Astrocyte of the cerebellum (primary cell): ENCODE measurements at regions not wholly inside any gene's neighbourhood (a gene's known extent, or its start where the extent isn't known, plus 50 kb on each side); places are given as distances from the start of the nearest gene placed in this dataset.

Experiments
- DNase-seq: peaks from one replicate; pipeline ENCODE4 v3.0.0-alpha.2; 2011; ENCODE audit warnings: low read depth
- H3K4me3 ChIP-seq: 2 replicates; pipeline ENCODE4 v1.5.1; 2011; ENCODE audit warnings: mild to moderate bottlenecking, low read depth, low read length, moderate library complexity
- in situ Hi-C: cut with HindIII; loops from 2 replicates; pipeline ENCODE4 v1.10.0; 2017; ENCODE audit warnings: low sequenced_read_pairs
- TF ChIP-seq, protein P1 (sequence below): IDR thresholded peaks from 2 replicates; pipeline ENCODE4 v1.5.1; 2012; ENCODE audit warnings: low read length, low read depth, moderate library complexity, mild to moderate bottlenecking; ENCODE audit errors: missing control alignments

- no peak for DNase-seq
- in situ Hi-C loops = no loop called here
- TF ChIP-seq, protein P1, sequence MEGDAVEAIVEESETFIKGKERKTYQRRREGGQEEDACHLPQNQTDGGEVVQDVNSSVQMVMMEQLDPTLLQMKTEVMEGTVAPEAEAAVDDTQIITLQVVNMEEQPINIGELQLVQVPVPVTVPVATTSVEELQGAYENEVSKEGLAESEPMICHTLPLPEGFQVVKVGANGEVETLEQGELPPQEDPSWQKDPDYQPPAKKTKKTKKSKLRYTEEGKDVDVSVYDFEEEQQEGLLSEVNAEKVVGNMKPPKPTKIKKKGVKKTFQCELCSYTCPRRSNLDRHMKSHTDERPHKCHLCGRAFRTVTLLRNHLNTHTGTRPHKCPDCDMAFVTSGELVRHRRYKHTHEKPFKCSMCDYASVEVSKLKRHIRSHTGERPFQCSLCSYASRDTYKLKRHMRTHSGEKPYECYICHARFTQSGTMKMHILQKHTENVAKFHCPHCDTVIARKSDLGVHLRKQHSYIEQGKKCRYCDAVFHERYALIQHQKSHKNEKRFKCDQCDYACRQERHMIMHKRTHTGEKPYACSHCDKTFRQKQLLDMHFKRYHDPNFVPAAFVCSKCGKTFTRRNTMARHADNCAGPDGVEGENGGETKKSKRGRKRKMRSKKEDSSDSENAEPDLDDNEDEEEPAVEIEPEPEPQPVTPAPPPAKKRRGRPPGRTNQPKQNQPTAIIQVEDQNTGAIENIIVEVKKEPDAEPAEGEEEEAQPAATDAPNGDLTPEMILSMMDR = no peak
- no peak overlapping the region for H3K4me3 ChIP-seq
Observed at GRCh38 chr15:62988701-62989100, 53.8 kb upstream of the TPM1 start.

DNA sequence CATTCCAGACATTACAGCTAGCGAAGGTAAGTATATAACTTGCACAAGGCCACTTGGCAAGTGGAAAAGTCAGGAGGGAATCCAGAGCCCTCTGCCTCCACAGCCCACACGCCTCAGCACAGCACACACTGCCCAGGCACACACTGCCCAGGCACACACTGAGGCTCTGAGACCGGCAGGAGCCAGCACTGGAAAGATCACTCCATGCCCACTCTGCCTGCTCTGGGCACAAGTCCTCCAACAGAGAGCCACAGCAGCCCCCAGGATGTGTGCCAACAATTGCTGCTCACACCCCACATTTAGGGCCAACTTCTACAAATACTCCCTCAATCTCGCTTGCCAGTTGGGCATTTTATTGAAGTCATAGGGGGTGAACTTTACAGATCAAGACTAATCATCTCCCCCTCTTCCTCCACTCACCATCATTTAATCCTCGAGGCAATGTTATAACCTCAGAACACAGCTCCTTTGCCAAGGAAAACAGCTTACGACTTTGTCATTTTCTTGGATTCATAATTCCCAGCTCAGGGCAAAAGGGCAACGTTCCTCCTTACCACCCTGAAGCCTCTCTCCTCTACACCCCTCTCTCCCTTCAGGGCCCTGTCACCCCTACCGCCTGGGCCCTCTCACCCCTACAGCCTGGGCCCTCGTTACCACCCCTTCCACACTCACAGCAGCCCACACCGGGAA, 53.0 kb upstream of the TPM1 start:
- H3K4me3 ChIP-seq = no peak overlapping the region
- TF ChIP-seq, protein P1 = no peak
- no peak for DNase-seq
- in situ Hi-C loops = no loop called here

DNA sequence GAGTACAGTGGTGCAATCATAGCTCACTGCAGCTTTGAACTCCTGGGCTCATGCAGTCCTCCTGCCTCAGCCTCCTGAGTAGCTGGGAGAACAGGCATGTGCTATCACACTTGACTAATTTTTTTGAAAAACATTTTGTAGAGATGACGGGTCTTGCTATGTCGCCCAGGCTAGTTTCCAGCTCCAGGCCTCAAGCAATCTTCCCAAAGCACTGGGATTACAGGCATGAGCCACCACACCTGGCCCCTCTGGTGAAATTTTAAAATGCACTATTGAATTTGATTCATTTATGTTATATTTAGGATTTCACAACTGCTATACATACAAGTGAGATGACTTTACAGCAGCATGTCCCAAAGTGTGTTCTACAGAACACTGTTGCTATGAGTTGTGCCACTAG, 50.8 kb upstream of the TPM1 start:
- TF ChIP-seq, protein P1 = no peak
- no peak for DNase-seq
- H3K4me3 ChIP-seq = no peak overlapping the region
- in situ Hi-C loops = no loop called here

- TF ChIP-seq, protein P1 = no peak
- H3K4me3 ChIP-seq = no peak overlapping the region
- no peak for DNase-seq
- in situ Hi-C loops = no loop called here
Observed at GRCh38 chr15:62992302-62992701, 50.2 kb upstream of the TPM1 start.
